ENCODE measurements at regions not wholly inside any gene's neighbourhood (a gene's known extent, or its start where the extent isn't known, plus 50 kb on each side); places are given as distances from the start of the nearest gene placed in this dataset.

- no peaks in the 10 kb centered on the region for H3K27me3 ChIP-seq
- intact Hi-C loops (cut with DNase I): no loop called here
- H3K9me3 ChIP-seq: no peaks in the 10 kb centered on the region
- TF ChIP-seq, protein P1, sequence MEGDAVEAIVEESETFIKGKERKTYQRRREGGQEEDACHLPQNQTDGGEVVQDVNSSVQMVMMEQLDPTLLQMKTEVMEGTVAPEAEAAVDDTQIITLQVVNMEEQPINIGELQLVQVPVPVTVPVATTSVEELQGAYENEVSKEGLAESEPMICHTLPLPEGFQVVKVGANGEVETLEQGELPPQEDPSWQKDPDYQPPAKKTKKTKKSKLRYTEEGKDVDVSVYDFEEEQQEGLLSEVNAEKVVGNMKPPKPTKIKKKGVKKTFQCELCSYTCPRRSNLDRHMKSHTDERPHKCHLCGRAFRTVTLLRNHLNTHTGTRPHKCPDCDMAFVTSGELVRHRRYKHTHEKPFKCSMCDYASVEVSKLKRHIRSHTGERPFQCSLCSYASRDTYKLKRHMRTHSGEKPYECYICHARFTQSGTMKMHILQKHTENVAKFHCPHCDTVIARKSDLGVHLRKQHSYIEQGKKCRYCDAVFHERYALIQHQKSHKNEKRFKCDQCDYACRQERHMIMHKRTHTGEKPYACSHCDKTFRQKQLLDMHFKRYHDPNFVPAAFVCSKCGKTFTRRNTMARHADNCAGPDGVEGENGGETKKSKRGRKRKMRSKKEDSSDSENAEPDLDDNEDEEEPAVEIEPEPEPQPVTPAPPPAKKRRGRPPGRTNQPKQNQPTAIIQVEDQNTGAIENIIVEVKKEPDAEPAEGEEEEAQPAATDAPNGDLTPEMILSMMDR (IDR thresholded peaks at IDR 0.05): no peak
- H3K27ac ChIP-seq: no peak overlapping the region
- no peak overlapping the region for H3K4me3 ChIP-seq
- no peaks in the 10 kb centered on the region for H3K36me3 ChIP-seq
- H3K4me1 ChIP-seq: no peaks in the 10 kb centered on the region
- DNase-seq (no peak), ATAC-seq (no peak)
These were observed 987.0 kb upstream of the MAP3K7 start for GRCh38 chr6:91573826-91574416.

DNA sequence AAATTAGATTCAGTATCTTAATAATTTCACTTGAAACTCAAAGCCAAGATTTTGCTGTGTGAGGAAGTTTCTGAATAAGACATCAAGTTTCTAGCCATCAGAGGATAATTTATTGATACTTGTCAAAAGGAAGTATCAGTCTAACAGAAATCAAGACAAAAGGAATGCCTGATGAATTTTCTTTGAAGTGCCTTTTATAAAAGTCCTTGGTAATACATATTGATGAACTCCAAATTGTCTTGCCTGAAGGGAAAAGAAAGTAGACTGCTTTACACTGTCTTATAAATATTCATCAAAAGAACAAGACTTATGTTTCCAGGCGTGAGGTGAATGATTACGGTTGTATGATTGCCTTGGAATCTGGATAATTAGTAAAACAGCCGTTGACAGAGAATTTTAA, 986.0 kb upstream of the MAP3K7 start:
- Histone ChIP-seq H3K4me3 (no peak overlapping the region), H3K4me1 (no peaks in the 10 kb centered on the region), H3K27ac (no peak overlapping the region), H3K9me3 (no peaks in the 10 kb centered on the region), H3K27me3 (no peaks in the 10 kb centered on the region), H3K36me3 (no peaks in the 10 kb centered on the region)
- TF ChIP-seq, protein P1 (IDR thresholded peaks at IDR 0.05): no peak
- ATAC-seq (no peak), DNase-seq (no peak)
- intact Hi-C loops (cut with DNase I): no loop called here

- ATAC-seq (no peak), DNase-seq (no peak)
- intact Hi-C loops (cut with DNase I): no loop called here
- Histone ChIP-seq H3K27ac (no peak overlapping the region), H3K4me1 (no peaks in the 10 kb centered on the region), H3K9me3 (no peaks in the 10 kb centered on the region), H3K4me3 (no peak overlapping the region), H3K36me3 (no peaks in the 10 kb centered on the region), H3K27me3 (no peaks in the 10 kb centered on the region)
- TF ChIP-seq, protein P1 (IDR thresholded peaks at IDR 0.05): no peak
These were observed 982.2 kb upstream of the MAP3K7 start for GRCh38 chr6:91569071-91569470.

DNA sequence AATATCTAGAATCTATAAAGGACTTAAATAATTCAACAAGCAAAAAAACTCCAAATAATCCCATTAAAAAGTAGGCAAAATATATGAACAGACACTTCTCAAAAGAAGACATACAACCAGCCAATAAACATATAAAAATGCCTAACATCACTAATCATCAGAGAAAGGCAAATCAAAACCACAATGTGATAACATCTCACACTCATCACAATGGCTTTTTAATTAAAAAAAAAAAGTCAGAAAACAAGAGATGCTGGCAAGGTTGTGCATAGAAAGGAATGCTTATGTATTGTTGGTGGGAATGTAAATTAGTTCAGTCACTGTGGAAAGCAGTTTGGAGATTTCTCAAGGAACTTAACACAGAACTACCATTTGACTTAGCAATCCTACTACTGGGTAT, 979.6 kb upstream of the MAP3K7 start:
- Histone ChIP-seq H3K4me1 (no peaks in the 10 kb centered on the region), H3K36me3 (no peaks in the 10 kb centered on the region), H3K4me3 (no peak overlapping the region), H3K27me3 (no peaks in the 10 kb centered on the region), H3K27ac (no peak overlapping the region), H3K9me3 (no peaks in the 10 kb centered on the region)
- ATAC-seq (no peak), DNase-seq (no peak)
- intact Hi-C loops (cut with DNase I): no loop called here
- TF ChIP-seq, protein P1 (IDR thresholded peaks at IDR 0.05): no peak

DNA sequence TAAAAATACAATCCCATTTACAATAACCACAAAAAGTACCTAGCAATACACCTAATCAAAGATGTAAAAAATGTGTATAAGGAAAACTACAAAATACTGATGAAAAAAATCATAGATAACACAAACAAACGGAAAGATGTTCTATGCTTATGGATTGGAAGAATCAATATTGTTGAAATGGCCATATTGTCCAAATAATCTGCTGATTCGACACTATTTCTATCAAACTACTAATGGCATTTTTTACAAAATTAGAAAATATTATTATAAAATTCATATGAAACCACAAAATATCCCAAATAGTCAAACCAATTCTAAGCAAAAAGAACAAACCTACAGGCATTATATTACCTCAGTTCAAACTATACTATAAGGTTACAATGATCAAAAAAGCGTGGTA, 978.3 kb upstream of the MAP3K7 start:
- Histone ChIP-seq H3K27ac (no peak overlapping the region), H3K4me3 (no peak overlapping the region), H3K27me3 (no peaks in the 10 kb centered on the region), H3K9me3 (no peaks in the 10 kb centered on the region), H3K4me1 (no peaks in the 10 kb centered on the region), H3K36me3 (no peaks in the 10 kb centered on the region)
- no peak for ATAC-seq
- no peak for DNase-seq
- TF ChIP-seq, protein P1 (IDR thresholded peaks at IDR 0.05): no peak
- intact Hi-C loops (cut with DNase I): no loop called here

DNA sequence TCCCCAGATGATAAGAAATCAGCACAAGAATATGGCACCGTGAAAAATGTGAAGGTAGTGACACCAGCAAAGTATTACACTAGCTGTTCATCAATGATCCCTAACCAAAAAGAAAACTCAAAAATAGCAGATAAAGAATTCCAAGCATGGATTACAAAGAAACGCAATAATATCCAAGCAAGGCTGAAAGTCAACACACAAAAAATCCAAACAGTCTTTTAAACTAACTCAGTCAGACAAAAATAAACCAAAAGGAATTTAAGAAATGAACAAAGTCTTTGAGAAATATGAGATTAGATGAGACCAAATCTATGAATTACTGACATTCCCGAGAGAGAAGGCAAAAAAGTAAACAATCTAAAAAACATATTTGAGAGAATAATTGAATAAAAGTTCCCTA, 976.1 kb upstream of the MAP3K7 start:
- no peaks in the 10 kb centered on the region for H3K4me1 ChIP-seq
- H3K36me3 ChIP-seq: no peaks in the 10 kb centered on the region
- no peak for ATAC-seq
- no peak overlapping the region for H3K27ac ChIP-seq
- H3K4me3 ChIP-seq: no peak overlapping the region
- no peaks in the 10 kb centered on the region for H3K27me3 ChIP-seq
- TF ChIP-seq, protein P1 (IDR thresholded peaks at IDR 0.05): no peak
- intact Hi-C loops (cut with DNase I): no loop called here
- no peak for DNase-seq
- H3K9me3 ChIP-seq: no peaks in the 10 kb centered on the region

Measured in upper lobe of right lung (tissue), 1 donor.